HG03342 (cell line): ENCODE measurements at regions not wholly inside any gene's neighbourhood (a gene's known extent, or its start where the extent isn't known, plus 50 kb on each side); places are given as distances from the start of the nearest gene placed in this dataset.
"Not testable (repeated sequence)": the region's sequence is repeated elsewhere in the genome, so short reads cannot be mapped to it uniquely, and the experiment has no call there.

ENCODE experiments used
- ATAC-seq: cut with Tn5 transposase; IDR thresholded peaks from one replicate; pipeline ENCODE4 v1.9.1; 2021; ENCODE audit warnings: mild to moderate bottlenecking, moderate library complexity; ENCODE audit not compliant: unreplicated experiment

DNA sequence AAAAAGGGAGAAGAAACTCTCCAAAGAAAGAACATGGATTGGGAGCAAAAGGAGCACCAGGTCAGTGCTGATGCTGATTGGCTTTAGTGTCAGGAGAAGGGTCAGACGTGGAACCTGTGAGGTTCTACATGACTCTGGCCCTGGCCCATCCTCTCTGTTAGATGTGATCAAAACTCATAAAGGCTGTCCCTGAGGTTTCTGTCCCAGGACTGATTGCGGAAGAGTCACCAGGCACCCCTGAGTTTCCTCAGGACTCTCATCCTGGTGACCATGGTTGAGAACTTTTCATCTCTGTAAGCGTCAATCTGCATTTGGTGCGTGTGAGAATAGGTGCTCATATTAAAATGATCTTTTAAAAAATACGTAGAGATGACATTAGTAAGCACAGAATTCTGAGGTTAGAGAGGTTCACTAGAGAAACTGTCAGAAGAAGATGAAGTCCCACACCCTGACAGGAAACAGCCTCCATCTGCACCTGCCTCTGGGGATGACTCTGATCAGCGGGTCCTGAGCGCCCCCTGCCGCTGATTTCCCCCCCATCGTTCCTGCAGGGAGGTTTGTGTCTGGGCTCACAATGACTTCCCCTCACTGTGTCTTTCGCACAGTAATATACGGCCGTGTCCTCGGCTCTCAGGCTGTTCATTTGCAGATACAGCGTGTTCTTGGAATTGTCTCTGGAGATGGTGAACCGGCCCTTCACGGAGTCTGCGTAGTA, 741.8 kb downstream of the TMEM121 start:
- ATAC-seq: no peak

DNA sequence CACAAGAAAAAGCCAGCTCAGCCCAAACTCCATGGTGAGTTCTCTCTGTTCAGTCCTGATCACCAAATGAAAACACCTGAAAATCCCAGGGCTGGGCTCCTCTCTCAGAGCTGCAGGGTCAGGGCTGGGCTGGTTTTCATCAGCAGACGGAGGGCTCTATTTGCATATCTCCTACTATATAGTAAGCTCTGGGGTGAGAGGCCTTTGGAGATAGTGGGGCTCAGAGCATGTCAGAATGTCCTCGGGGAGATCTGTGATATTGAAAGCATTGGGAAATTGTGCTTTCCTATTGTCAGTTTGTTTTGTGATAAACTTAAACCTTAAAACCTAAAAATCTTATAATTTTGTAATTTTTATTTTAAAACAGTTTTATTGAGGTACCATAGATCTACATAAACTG, 742.6 kb downstream of the TMEM121 start:
- ATAC-seq: no peak

DNA sequence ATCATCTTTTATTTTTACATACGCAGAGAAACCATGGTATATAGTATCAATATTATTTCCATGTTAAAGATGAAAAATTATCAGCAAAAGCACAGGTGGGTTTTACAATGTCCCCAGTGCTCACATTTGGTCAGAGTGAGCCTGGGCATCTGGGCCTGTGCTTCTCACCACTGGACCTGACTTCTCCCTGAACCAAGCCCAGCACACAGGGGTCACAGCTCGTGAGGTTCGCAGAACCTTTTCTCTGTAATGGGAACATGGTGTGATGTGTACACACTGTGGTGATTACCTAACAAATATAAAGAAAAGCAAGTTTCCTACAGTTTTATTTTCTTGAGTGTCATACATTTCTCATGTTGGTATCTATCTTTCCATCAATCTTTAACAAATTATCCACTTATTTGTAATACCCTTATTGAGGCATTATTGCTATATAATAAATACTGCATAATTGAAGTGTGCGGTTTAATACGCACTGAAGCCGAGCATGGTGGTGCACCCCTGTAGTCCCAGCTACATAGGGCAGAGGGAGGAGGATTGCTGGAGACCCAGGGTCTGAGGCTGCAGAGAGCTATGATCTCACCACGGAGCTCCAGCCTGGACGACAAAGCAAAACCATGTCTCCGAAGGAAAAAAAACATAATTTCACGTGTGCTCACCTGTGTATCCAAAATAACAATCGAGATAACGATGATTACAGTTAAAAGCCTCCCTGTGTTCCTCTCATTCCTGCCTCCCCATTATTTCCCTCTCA, 743.2 kb downstream of the TMEM121 start:
- no peak for ATAC-seq

- ATAC-seq: not testable (repeated sequence)
These were observed 744.2 kb downstream of the TMEM121 start for GRCh38 chr14:106270476-106271121.

DNA sequence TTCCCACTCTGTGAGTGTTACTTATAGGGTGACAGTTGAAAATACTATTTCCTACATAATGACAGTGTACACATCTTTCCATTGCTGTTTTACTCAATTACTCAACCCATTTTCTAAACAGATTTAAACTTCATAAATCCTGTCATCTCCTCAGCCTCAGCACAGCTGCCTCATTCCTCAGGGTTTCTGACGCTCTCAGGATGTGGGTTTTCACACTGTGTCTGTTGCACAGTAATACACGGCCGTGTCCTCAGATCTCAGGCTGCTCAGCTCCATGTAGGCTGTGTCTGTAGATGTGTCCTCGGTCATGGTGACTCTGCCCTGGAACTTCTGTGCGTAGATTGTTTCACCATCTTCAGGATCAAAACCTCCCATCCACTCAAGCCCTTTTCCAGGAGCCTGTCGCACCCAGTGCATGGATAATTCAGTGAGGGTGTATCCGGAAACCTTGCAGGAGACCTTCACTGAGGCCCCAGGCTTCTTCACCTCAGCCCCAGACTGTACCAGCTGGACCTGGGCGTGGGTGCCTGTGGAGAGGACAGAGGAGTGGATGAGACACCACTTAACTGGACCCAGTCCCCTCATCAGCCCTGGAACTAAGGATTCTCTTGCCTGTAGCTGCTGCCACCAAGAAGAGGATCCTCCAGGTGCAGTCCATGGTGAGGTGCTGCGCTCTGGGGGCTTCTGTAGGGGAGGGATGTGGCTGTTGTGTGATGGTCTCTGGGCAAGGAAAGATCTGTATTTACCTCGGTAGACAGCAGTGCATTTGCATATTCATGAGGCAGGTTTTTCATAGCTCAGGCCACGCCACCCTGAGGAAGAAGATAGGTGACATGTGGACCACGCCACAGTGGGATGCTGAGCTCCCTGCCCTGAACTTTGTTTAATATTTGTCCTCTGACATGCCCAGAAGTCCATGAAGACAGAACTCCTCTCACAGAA, 750.2 kb downstream of the TMEM121 start:
- no peak for ATAC-seq

DNA sequence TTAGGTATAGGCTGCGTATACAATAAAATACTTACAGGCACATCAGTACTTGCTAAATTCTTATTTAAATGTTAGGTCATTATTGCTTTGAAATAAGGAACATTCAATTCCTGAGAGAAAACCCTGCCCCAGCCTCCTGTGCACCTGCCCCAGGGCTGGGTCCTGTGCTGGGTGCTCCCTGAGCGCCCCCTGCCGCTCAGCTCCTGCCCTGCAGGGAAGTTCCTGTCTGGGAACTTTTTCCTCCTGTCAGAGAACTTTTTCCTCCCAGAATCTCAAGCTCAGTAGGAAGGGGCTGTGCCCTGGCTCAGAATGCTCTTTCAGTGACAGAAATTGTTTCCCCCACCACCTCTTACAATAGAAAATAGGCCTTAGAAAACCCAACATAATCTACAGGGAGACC, 751.1 kb downstream of the TMEM121 start:
- no peak for ATAC-seq

- ATAC-seq: no peak
These were observed 754.5 kb downstream of the TMEM121 start for GRCh38 chr14:106280876-106281275.

GRCh38 chr14:106286697-106287290, 760.4 kb downstream of the TMEM121 start:
- no peak for ATAC-seq

DNA sequence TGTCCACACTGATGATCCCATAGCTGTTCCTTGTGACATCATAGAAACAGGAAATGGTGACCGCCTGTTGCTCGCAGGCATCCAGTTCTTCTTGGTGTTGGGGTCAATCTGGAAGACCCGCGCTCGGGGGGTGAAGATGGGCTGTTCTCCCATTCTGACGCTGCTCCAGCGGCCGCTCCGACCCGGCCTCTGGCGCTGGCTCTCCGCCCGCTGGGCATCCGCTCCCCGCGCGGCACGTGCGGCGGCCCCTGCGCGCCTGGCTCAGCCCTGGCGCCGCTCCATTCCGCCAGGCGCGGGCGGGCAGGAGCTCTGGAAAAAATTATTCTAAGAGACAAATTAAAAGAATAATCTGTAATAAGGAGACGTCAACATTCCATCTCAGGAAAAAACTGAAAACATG, 761.1 kb downstream of the TMEM121 start:
- ATAC-seq: no peak

- no peak for ATAC-seq
These were observed 765.2 kb downstream of the TMEM121 start for GRCh38 chr14:106291626-106292025.

DNA sequence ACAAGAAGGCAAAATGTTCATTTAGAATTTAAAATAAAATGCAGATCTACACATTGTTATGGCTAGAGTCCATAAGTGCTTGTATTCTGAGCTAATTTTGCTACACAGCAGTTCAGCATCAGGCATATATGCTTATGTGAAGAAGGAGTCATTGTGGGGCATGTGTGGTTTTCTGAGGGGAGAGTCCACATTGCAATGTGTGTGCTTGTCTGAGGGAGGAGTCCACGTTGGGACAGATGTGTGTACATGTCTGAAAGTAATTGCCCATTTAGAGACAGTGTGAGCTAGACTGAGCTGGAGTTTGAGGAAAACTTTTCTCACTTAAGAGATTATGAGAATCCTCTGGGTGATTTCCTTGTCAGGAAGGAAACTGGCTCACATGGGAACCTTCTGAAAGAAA, 767.9 kb downstream of the TMEM121 start:
- no peak for ATAC-seq

DNA sequence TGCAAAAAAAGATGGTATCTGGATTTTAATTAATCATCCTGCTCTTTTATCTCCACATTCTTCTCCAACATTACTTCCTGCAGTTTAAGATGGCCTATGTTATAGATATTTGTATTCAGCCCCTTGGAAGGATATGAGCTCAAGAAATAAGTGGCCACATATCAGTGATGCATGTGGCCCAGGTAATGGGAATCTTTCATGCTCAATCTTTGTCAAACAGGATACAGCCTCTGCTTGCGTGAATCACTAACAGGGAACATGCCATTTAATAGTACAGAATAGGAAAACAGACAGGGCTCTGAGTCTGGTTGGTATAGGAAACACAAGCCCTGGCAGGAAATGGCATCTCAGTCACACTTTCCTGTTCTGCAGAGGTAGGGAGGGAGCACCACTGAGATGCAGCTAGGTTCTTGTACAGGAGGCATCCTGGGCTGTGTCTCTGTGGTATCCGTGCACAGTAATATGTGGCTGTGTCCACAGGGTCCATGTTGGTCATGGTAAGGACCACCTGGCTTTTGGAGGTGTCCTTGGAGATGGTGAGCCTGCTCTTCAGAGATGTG, 774.6 kb downstream of the TMEM121 start:
- not testable (repeated sequence) for ATAC-seq

DNA sequence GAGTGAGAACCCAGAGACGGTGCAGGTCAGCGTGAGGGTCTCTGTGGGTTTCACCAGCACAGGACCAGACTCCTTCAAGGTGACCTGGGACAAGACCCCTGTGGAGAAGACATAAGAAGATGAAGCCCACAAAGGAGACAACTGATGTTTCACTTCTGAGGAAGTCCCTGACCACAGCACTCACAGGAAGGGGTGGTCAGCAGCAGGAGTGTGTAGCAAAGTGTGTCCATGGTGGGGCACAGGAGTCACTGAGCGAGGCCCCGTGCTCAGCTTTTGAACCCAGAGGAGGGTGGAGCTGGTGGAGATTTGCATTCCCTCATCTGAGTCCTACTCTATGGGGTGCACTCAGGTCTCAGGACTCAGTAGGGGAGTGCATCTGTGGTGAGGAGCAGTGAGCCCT, 775.2 kb downstream of the TMEM121 start:
- not testable (repeated sequence) for ATAC-seq

DNA sequence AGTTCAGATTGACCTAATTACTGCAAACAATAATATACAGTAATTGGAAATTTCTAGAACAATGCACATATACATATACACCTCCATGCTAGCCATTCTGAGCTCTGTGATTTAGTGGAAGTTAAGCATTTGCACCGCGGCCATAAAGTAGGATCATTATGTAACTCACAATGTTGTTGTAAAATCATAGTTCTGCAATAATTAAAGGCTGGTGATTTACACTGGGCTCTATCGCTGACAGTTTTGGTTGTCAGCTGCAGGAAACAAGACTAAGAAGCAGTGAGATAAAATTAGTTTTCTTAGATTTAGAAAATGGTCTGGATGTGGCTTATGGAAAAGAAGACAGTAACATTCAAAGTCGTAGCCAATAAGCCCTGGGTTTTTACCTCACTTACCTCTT, 776.3 kb downstream of the TMEM121 start:
- no peak for ATAC-seq

GRCh38 chr14:106304271-106304670, 777.9 kb downstream of the TMEM121 start:
- no peak for ATAC-seq

DNA sequence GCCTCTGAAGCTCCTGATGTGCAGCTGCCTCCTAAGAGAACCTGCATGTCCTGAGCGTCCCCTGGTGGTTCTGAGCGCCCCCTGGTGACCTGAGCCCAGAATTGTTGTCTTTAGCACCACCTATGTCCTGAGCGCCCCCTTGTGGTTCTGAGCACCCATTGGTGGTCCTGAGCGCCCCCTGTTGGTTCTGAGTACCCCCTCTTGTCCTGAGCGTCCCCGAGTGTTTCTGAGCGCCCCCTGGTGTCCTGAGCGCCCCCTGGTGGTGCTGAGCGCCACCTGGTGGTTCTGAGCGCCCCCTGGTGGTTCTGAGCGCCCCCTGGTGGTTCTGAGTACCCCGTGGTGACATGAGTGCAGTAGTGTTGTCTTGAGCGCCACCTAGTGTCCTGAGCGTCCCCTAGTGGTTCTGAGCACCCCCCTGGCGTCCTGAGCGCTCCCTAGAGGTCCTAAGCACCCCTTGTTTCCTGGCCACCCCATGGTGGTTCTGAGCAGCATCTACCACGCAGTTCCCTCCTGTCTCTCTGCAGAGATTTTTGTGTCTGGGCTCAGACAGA, 782.5 kb downstream of the TMEM121 start:
- ATAC-seq: peak; percentile 92

GRCh38 chr14:106309423-106309822, 783.0 kb downstream of the TMEM121 start:
- peak; percentile 10 for ATAC-seq

- no peak for ATAC-seq
These were observed 789.1 kb downstream of the TMEM121 start for GRCh38 chr14:106315436-106315835.

GRCh38 chr14:106317593-106317992, 791.2 kb downstream of the TMEM121 start:
- no peak for ATAC-seq

- ATAC-seq: no peak
These were observed 792.3 kb downstream of the TMEM121 start for GRCh38 chr14:106318700-106319099.
